Left colon (tissue), 2 donors: ENCODE measurements at regions not wholly inside any gene's neighbourhood (a gene's known extent, or its start where the extent isn't known, plus 50 kb on each side); places are given as distances from the start of the nearest gene placed in this dataset.

Source experiments
- ATAC-seq: fragments of 200-7000 bp; cut with Tn5 transposase; one replicate; pipeline ENCODE4 v1.9.1; 2020; ENCODE audit warnings: mild to moderate bottlenecking, moderate library complexity
- DNase-seq, 2 donors: peaks; one replicate each; pipeline ENCODE4 v3.0.0-alpha.2; 2020
- intact Hi-C, 2 donors: fragments of 100-400 bp; cut with DNase I in 1 of 2; cut with micrococcal nuclease in 1 of 2; formaldehyde crosslinking; loops; one replicate each; pipeline versions ENCODE4 v1.11.2 to v1.14.0; 2022; cut with DNase I, micrococcal nuclease
- donor health status: DM: no; HTN: no; CAD: no.
- donor health status: DM: yes; HTN: yes; CAD: no.

DNA sequence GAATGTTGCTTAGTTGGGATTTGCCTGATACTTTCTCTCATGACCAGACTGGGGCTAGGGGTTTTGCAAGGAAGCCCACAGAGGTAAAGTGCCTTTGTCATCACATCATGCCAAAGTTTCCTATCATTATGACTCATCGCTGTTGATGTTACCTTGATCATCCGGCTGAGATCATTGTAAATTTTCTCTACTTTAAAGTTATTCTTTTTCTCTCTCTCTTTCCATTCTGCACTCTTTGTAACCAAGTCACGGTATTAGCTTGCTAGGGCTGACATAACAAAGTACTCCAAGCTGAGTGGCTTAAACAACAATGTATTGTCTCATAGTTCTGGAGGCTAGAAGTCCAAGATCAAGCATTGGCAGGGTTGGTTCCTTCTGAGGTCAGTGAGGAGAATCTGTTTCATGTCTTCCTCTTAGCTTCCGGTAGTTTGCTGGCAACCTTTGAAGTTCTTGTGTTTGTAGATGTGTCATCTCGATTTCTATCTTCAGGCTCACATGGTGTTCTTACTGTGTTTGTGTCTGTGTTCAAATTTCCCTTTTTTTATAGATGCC lies 113.0 kb downstream of the DTHD1 start:
- intact Hi-C loops, result no loop called here
- ATAC-seq (peak; percentile 71), DNase-seq (no peak)

- DNase-seq, result peak in 1 of 2 donors; percentile 23
- intact Hi-C loops, result no loop called here
- ATAC-seq, result peak; percentile 61
These were observed 118.4 kb downstream of the DTHD1 start for GRCh38 chr4:36399762-36400353.

DNA sequence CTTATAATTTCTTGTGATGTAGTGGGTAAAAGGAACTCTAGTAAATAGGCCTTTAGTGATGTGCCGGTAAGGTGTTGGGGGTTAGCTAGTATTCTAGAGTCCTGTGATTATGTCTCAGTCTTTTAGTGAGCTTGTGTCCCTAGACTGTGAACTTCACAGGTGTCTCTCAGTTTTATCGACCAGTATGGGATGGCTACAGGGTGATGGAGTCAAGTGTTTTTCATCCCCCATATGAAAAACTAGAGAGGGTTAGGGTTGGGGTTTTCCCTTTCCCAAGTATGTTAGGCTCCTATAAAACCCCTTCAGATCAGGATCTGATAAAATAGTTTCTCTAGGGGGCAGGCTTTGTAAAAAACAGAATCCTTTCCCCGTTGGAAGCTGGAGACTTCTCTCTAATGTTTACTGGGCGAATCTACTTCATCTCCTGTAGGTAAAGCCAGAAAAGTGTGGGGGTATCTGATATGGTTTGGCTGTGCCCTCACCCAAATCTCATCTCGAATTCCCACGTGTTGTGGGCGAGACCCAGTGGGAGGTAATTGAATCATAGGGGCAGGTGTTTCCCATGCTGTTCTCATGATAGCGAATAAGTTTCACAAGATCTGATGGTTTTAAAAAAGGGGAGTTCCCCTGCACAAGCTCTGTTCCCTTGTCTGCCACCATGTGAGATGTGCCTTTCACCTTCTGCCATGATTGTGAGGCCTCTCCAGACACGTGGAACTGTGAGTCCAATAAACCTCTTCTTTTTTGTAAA lies 120.8 kb downstream of the DTHD1 start:
- no peak for DNase-seq
- intact Hi-C loops, result no loop called here

DNA sequence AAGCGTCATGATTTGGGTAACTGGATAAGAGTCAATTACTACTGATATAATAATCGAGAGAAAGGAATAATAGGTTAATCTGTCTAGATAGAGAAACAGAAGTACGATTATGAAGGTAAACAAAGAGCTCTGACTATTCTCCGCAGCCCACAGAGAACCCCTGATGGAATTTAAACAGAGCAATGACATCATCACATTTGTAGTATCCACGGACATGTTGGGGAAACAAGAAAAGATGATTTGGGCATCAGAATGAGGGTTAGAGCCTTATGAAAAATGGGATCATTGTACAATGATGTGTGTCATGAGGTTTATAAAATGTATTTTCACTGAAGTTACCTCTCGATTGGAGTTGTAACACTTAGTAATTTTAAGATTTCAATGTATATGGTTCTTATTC lies 129.9 kb downstream of the DTHD1 start:
- ATAC-seq, result no peak
- no peak for DNase-seq
- intact Hi-C loops, result no loop called here

More for the DNA sequence above, 120.8 kb downstream of the DTHD1 start:
- ATAC-seq, result no peak

GRCh38 chr4:36414248-36414647 lies 132.8 kb downstream of the DTHD1 start:
- ATAC-seq (no peak), DNase-seq (no peak)
- intact Hi-C loops, result no loop called here

- intact Hi-C loops, result no loop called here
- ATAC-seq, result no peak
- DNase-seq, result no peak
These were observed 135.7 kb downstream of the DTHD1 start for GRCh38 chr4:36417146-36417545.

- DNase-seq (no peak), ATAC-seq (no peak)
These were observed 138.8 kb downstream of the DTHD1 start for GRCh38 chr4:36420111-36420679.

DNA sequence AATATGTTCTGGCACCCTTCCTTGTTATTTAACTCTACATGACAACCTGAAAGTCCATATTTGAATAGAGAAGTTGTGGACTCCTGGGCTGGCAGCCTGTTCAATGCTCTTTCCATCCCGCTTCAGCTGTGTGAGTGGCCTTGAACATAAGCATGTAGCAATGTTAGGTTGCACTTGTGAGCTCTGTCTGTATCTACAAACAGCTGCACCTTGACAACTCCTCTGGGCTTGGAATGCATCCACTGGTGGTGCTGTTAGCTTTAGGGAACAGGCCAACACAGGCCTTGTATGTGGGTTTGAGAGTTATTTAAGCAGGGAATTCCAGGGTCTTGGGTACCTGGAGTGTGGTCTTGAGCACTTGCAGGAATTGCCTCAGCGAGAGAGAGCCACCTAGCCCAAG lies 141.2 kb downstream of the DTHD1 start:
- no peak for ATAC-seq
- DNase-seq, result no peak
- intact Hi-C loops, result no loop called here

More at GRCh38 chr4:36420111-36420679, 138.8 kb downstream of the DTHD1 start:
- intact Hi-C loops, result no loop called here

GRCh38 chr4:36426741-36427140 lies 145.3 kb downstream of the DTHD1 start:
- no peak for ATAC-seq

GRCh38 chr4:36427696-36428095 lies 146.3 kb downstream of the DTHD1 start:
- no peak for DNase-seq

More at GRCh38 chr4:36426741-36427140, 145.3 kb downstream of the DTHD1 start:
- no peak for DNase-seq
- intact Hi-C loops, result no loop called here

DNA sequence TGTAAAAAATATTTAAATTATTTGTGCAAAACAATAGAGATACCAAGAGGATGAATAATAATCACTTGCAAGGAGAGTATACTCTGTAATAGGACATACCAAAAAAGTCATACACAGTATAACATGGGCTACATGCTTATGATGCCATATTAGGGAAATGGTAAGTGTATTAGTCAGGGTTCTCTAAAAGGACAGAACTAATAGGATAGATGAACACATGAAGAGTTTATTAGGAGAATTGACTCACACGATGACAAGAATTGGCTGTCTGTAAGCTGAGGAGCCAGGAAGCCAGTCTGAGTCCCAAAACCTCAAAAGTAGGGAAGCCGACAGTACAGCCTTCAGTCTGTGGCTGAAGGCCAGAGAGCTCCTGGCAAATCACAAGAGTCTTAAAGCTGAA lies 151.2 kb downstream of the DTHD1 start:
- intact Hi-C loops, result no loop called here
- DNase-seq, result no peak
- ATAC-seq, result no peak

More at GRCh38 chr4:36427696-36428095, 146.3 kb downstream of the DTHD1 start:
- intact Hi-C loops, result no loop called here
- ATAC-seq, result no peak

DNA sequence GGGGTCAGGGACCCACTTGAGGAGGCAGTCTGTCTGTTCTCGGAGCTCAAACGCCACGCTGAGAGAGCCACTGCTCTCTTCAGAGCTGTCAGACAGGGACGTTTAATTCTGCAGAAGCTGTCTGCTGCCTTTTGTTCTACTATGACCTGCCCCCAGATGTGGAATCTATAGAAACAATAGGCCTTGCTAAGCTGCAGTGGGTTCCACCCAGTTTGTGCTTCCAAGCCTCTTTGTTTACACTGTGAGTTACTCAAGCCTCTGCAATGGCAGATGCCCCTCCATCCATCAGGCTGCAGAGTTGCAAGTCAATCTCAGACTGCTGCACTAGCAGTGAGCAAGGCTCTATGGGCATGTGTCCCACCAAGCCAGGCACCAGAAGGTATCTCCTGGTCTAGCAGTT lies 158.1 kb downstream of the DTHD1 start:
- ATAC-seq (no peak), DNase-seq (no peak)
- intact Hi-C loops, result no loop called here

DNA sequence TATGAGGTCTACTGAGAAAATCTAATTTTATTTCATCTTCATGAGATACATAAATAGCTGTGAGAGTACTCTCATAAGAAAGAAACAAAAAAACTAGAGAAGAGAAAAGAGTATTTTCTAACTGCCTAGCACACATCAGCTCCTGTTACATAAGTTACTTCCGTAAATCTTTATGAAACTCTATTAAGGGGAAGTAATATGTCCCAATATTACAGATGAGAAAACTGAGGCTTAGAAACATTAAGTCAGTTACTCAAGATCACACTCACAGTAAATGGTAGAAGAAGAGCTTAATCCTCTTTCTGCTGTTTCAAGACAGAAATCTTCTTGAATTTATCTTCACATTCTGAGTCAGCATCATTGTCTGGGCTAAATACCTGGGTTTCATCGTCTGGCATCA lies 164.1 kb downstream of the DTHD1 start:
- no peak for DNase-seq
- intact Hi-C loops, result no loop called here
- no peak for ATAC-seq

- DNase-seq (no peak), ATAC-seq (no peak)
- intact Hi-C loops, result no loop called here
These were observed 164.9 kb downstream of the DTHD1 start for GRCh38 chr4:36446275-36446674.

GRCh38 chr4:36461344-36461743 lies 179.9 kb downstream of the DTHD1 start:
- intact Hi-C loops, result no loop called here
- DNase-seq (no peak), ATAC-seq (no peak)

DNA sequence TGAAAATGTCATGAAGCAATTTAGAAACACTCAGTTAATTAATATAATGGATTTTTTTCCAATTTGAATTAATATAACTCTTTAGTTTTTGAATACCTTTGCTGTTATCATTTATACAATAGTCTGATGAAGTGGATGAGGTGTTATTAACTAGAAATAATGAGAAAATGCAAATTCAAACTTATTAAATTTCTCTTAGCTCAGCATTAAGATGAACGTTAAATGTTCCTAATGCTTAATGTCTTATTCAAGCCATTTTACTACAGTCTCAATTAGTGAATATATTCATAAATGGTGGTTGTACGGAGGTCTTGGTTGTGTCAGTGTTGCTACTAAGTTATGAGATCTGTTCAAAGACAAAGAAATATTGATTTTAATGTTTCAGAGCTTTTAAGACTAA lies 186.3 kb downstream of the DTHD1 start:
- intact Hi-C loops, result no loop called here
- no peak for DNase-seq
- ATAC-seq, result no peak

GRCh38 chr4:36471903-36472302 lies 190.5 kb downstream of the DTHD1 start:
- no peak for ATAC-seq
- DNase-seq, result no peak
- intact Hi-C loops, result no loop called here

DNA sequence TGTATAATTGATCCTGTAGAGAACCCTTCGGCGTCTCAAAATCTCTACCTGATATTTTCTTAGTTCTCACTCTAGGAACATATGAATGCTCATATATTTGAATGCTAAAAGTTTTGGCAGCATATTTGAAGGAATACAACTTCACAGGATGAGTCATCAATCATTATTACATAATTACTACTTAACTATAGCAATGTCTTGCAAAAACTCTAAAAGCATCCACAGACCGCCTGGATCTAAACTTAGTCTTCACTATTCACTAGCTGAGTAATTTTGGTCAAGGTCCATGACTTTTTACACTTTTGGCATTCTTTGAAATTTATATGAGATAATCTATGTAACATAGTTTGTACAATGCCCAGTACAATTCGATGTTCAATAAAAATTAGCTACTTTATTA lies 194.7 kb downstream of the DTHD1 start:
- intact Hi-C loops, result no loop called here
- no peak for ATAC-seq
- DNase-seq, result no peak

DNA sequence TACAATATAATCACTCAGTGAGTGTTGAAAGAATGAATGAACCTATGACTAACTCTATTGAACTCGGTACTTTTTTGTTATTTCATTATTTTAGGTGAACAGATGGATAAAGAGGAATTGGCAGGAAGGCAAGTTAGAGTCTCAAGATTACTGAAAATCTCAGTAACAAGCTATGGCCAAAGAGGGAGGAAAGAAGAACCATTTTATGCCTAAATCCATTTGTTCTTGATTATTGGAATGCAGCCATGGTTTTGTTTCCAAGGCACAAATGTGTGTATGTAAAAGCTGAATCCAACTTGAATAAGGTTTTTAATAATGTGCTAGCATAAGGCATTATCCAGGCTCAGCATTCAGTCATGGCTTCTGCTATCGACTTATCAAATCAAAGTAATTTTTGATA lies 196.4 kb downstream of the DTHD1 start:
- intact Hi-C loops, result no loop called here
- ATAC-seq, result no peak
- DNase-seq, result no peak

GRCh38 chr4:36485885-36486284 lies 204.5 kb downstream of the DTHD1 start:
- intact Hi-C loops, result no loop called here
- DNase-seq, result no peak

More at GRCh38 chr4:36485885-36486284, 204.5 kb downstream of the DTHD1 start:
- ATAC-seq, result no peak
